Astrocyte (in vitro differentiated cells and primary cell): ENCODE measurements at regions not wholly inside any gene's neighbourhood (a gene's known extent, or its start where the extent isn't known, plus 50 kb on each side); places are given as distances from the start of the nearest gene placed in this dataset.

Experiments
- CTCF ChIP-seq: IDR thresholded peaks from 2 replicates; pipeline ENCODE4 v1.5.1; 2011; ENCODE audit warnings: low read depth, mild to moderate bottlenecking, inconsistent platforms, low read length, moderate library complexity; ENCODE audit not compliant: insufficient read depth
- EZH2 ChIP-seq: IDR thresholded peaks from 2 replicates; pipeline ENCODE4 v1.6.1; 2012; ENCODE audit warnings: mild to moderate bottlenecking, low read length, inconsistent platforms; ENCODE audit not compliant: insufficient read depth

GRCh38 chr4:29581457-29581856 lies 1138.7 kb upstream of the PCDH7 start:
- TF ChIP-seq CTCF: no peak
- no peak for TF ChIP-seq EZH2
